ENCODE measurements at regions not wholly inside any gene's neighbourhood (a gene's known extent, or its start where the extent isn't known, plus 50 kb on each side); places are given as distances from the start of the nearest gene placed in this dataset.
A peak's percentile ranks its signal among the peaks of the same experiment; 100 is the strongest.

DNA sequence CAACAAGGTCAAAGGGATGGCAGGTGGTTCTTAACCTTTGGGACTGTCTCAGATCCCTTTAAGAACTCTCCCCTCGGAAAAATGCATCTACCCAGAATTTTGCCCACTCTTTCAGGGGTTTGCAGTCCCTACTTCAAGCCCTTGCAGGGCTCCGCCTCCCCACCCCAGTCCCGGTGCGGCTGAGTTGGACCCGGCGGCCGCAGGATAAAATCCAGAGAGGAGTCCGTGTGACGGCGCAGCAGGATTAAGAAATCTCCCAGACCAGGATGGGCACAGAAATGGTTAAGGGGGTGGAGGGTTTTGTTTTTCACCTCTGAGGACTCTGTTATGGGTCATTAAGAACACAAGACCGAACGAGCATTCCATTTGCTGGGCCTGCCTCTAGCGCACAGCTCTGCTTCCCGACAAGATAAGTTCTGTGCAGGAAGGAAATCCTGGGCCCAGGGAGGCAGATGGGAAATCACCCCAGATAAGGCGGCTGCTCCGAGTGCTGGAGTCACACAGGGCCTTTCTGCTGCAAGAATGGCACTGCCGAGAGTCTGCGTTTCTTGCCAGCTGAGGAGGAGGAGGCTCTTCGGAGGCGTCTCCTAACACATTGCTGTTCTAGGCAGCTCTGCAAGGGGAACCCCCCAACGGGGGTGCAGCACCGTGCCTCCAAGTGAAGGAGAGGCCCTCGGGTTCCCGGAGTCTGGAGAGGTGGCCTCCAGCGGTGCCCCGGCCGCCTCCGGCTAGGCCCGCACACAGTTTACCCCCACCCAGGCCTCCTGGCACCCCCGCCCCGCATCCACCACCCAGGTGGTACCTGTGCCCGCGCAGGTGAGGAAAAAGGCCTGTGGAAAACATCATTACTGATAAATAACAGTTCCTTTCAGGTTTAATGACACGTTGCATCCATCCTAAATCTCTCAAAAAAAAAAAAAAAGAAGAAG is 277.6 kb downstream of the BCOR start:
- TF ChIP-seq POLR2A (IDR thresholded peaks at IDR 0.05), result peak in 1 of 2 donors; percentile 38
- TF ChIP-seq, protein P1, sequence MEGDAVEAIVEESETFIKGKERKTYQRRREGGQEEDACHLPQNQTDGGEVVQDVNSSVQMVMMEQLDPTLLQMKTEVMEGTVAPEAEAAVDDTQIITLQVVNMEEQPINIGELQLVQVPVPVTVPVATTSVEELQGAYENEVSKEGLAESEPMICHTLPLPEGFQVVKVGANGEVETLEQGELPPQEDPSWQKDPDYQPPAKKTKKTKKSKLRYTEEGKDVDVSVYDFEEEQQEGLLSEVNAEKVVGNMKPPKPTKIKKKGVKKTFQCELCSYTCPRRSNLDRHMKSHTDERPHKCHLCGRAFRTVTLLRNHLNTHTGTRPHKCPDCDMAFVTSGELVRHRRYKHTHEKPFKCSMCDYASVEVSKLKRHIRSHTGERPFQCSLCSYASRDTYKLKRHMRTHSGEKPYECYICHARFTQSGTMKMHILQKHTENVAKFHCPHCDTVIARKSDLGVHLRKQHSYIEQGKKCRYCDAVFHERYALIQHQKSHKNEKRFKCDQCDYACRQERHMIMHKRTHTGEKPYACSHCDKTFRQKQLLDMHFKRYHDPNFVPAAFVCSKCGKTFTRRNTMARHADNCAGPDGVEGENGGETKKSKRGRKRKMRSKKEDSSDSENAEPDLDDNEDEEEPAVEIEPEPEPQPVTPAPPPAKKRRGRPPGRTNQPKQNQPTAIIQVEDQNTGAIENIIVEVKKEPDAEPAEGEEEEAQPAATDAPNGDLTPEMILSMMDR (IDR thresholded peaks at IDR 0.05), result no peak

Measured in thyroid gland (tissue), 4 donors.